Vagina (tissue), 2 donors: ENCODE measurements at regions not wholly inside any gene's neighbourhood (a gene's known extent, or its start where the extent isn't known, plus 50 kb on each side); places are given as distances from the start of the nearest gene placed in this dataset.

Experiments
- POLR2A ChIP-seq, 2 donors: fragments of 450-650 bp; IDR thresholded peaks; one replicate each; pipeline ENCODE4 v1.6.1; 2017; ENCODE audit warnings: antibody characterized with exemption in 2 of 2, mild to moderate bottlenecking in 2 of 2, moderate library complexity in 2 of 2
- POLR2AphosphoS5 ChIP-seq, 2 donors: sonication (generic); formaldehyde crosslinking; IDR thresholded peaks; one replicate each; pipeline ENCODE4 v1.9.0; 2017; ENCODE audit warnings: antibody characterized with exemption in 2 of 2, mild to moderate bottlenecking in 2 of 2, low read depth in 1 of 2; ENCODE audit not compliant: insufficient read depth in 1 of 2
- TF ChIP-seq, protein P1 (sequence below), 3 experiments: fragments of 450-650 bp in 2 of 3; fragments of 200-600 bp in 1 of 3; sonication (generic) in 1 of 3; IDR thresholded peaks; one replicate each; pipeline ENCODE4 v1.5.1; 2017 to 2019; ENCODE audit warnings: antibody characterized with exemption in 3 of 3, mild to moderate bottlenecking in 2 of 3, moderate library complexity in 2 of 3

DNA sequence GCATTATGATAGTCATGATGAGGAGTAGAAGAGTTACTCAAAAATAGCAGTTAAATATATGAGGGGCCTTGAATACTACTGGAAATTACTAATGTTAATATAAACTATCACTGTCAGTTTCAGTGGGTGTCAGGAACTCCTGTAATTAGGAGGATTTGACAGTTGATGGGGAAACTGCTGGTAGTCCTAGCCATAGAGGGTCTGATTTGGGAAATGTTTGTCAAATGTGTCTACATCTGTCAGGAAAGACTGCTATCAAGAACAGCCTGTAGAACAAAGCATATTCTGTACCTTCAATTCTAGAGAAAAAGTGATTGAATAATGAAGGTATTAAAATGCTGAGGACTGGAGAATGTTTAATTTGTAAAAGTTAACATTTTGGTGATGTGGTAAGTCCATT lies 567.9 kb downstream of the CDH9 start:
- TF ChIP-seq POLR2AphosphoS5 (IDR thresholded peaks at IDR 0.05; ENCODE audit: insufficient read depth in 1 of 2, low read depth in 1 of 2) (no peak), POLR2A (IDR thresholded peaks at IDR 0.05) (no peak)
- TF ChIP-seq, protein P1, sequence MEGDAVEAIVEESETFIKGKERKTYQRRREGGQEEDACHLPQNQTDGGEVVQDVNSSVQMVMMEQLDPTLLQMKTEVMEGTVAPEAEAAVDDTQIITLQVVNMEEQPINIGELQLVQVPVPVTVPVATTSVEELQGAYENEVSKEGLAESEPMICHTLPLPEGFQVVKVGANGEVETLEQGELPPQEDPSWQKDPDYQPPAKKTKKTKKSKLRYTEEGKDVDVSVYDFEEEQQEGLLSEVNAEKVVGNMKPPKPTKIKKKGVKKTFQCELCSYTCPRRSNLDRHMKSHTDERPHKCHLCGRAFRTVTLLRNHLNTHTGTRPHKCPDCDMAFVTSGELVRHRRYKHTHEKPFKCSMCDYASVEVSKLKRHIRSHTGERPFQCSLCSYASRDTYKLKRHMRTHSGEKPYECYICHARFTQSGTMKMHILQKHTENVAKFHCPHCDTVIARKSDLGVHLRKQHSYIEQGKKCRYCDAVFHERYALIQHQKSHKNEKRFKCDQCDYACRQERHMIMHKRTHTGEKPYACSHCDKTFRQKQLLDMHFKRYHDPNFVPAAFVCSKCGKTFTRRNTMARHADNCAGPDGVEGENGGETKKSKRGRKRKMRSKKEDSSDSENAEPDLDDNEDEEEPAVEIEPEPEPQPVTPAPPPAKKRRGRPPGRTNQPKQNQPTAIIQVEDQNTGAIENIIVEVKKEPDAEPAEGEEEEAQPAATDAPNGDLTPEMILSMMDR (IDR thresholded peaks at IDR 0.05): no peak
